Medulla oblongata (tissue), 1 donor: ENCODE measurements at regions not wholly inside any gene's neighbourhood (a gene's known extent, or its start where the extent isn't known, plus 50 kb on each side); places are given as distances from the start of the nearest gene placed in this dataset.
"Not testable (repeated sequence)": the region's sequence is repeated elsewhere in the genome, so short reads cannot be mapped to it uniquely, and the experiment has no call there.

Experiments used
- DNase-seq: peaks from one replicate; pipeline ENCODE4 v3.0.0-alpha.2; 2015; ENCODE audit errors: extremely low spot score

DNA sequence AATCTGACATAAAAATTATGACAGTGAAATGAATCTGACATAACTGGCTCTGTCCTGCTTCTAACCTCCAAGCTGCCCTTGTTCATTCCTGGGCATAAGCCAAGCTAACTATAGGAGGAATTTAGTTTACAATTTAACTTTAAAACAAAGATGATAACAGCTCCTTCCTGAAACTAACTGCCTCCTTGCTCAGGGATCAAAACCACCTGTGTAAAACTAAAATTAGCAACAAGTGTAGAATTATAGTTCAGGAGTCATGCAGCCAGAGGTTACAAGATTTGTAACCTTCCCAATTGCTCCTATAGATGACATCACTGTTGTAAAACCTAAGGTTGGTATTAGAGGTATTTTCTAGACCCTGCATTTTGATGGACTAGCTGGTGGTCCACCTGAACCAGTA lies 256.4 kb upstream of the POM121L12 start:
- DNase-seq, result no peak

- DNase-seq, result no peak
Observed at GRCh38 chr7:52777051-52777822, 258.2 kb upstream of the POM121L12 start.

DNA sequence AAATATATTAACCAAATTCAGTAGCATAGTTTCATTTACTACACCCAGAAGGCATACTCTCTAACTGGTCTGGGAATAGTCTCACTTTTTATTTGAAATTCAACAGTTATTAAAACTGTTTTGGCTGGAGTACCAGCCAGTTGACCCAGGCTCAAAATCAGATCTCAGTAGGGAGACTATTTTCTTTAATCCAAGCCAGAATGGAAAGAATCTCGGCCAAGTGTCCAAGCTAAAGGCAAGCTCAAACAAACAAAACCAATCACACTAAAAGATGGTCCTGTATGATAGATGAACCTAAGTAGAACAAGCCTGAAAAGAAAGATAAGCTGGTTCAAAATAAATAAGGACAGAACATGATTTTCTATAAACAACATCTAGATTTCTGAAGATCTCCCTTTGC lies 259.6 kb upstream of the POM121L12 start:
- no peak for DNase-seq

DNA sequence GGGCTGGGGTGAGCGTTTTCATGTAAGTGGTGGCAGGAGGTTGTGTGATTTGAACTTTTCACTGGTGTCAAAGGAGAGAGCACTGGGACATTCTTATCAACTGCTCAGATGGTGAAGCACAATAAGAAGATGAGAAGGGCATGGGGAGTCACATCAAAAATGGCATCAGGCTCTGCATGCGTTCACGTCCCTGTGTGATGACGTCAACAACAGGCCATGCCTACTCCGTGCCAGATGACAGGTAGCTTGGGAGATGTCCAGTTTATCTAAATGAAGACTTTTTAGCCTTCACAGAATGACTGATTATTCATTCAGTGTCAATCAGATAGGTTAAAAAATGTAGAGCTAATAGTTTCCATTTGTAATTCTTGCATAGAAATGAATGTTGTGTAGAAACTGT lies 264.3 kb upstream of the POM121L12 start:
- DNase-seq, result no peak

DNA sequence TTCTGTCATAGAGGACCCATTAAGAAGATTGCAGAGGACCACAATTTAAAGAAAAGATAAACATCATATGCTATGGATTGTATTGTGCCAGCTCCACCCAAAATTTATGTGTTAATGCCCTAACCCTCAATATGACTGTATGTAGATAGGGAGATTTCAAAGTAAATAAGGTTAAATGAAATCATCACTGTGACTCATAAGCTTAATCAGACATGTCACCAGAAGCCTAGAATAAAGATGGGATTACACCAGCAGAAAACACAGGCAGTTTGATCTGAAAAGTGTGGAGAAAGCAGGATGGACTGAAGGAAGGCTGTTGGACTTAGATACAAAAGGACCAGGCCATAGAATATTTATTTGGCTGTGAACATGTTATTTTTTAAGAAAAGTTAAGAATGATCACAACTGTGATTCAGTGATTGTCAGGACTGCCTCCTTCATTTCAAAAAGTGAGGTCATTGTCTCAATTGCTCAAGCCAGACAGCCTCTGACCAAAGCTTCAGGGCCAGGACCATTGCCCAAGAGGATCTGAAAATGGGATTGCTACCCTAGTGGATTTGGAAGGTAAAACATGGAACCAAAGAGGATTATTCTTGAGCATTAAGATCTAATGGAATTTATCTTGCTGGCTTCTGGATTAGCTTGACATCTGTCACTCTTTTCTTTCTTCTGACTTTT lies 270.8 kb upstream of the POM121L12 start:
- DNase-seq, result no peak

DNA sequence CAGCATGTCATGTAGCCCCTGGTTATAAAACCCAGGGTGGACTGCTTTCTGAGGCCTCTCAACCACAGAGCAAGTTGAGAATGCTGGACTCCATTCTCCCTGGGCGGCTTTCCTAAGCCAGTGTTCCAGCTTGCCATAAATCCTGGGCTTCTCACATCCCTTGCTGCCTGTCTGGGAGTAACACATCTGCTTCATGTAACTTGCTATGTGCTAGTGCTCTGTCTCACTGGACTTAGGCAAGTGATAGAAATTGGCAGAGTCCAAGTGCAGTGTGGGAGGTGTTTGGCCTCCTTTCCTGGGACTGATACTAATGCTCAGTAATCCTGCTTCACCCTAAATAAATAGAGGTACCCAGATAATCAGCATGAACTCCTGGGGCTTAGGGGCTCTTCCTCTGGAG lies 277.1 kb upstream of the POM121L12 start:
- DNase-seq, result no peak

DNA sequence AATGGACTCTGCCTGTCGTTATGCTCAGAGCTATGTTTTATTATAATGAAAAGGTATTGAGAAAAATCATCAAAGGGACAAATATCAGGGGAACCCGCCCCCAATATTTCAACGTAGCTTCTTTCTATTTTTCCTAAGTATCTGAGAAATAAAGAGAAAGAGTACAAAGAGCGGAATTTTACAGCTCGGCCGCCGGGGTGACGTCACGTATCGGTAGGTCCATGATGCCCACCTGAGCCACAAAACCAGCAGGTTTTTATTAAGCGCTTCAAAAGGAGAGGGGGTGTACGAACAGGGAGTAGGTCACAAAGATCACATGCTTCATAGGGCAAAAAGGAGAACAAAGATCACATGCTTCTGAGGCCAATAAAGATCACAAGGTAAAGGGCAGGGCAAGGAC lies 281.6 kb upstream of the POM121L12 start:
- DNase-seq, result no peak

DNA sequence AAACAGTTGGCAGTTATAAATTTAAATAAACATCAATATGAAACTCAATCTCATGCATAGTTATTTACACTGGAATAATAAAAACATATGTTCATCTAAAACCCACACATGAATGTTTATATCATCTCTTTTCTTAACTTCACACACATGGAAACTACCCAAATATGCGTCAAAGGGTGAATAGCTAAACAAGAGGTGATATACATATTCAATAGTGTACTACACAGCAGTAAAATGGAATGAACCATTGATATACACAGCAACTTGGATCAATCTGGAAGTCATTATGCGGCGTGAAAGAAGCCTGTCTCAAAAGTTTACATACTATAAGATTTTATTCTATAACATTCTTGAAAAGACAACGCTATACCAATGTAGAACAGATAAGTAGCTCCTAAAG lies 282.5 kb upstream of the POM121L12 start:
- no peak for DNase-seq

GRCh38 chr7:52749880-52750279 lies 285.6 kb upstream of the POM121L12 start:
- DNase-seq, result no peak

DNA sequence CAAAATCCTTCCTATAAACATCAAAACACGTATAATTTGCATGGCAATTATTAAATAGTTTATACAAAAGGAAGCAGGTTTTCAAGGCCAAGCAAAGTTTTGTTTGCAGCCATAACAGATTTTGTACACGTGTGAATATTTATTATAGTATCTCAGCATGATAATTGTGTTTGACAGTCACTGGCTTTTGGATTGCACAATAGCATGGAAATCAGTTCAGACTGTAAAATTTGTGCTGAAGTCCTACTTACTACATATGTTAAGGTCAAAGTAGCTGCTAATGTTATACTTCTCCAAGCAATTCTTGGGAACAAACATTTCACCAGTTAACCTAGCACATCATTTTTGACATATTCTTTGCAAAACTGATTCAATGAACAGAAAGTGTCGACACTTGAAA lies 287.6 kb upstream of the POM121L12 start:
- no peak for DNase-seq

GRCh38 chr7:52741670-52742290 lies 293.7 kb upstream of the POM121L12 start:
- DNase-seq, result no peak

GRCh38 chr7:52735656-52736055 lies 299.8 kb upstream of the POM121L12 start:
- DNase-seq, result no peak

DNA sequence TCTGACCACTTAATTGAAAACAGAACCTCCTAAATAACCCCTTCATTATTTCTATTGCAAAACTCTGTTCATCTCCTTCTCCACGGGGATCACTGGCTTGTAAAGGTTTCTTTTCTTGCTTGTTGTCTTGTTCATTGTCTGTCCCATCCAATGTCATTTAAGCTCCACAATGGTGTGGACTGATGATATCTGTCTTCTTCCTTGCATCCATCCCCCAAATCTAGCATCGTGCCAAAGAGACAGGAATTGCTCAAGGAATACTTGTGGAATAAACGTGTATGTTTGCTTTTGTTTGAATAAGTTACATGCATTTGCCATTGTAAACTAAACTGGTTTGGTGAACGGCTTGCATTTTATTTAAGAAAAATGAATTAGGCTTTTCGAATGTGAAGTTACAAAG lies 306.8 kb upstream of the POM121L12 start:
- DNase-seq, result not testable (repeated sequence)

DNA sequence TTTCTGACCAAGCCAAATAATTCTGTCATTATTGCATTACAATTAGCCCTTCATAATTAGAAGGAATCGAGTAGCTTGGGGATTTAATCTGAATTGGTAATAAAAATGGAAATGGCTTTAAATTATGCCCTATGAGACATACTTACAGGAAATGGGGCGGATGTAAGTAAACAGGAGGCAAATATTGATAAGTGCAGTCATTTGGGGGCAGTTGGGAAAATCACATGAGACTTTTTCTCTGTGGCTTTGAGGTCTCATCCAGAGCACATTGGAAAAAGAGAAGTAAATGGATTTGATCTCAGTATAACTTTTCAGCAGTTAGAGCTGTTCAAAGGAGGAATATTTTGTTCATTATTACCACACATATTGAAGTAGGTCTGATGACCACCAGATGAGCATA lies 307.8 kb upstream of the POM121L12 start:
- no peak for DNase-seq

GRCh38 chr7:52726986-52727385 lies 308.4 kb upstream of the POM121L12 start:
- DNase-seq, result no peak

DNA sequence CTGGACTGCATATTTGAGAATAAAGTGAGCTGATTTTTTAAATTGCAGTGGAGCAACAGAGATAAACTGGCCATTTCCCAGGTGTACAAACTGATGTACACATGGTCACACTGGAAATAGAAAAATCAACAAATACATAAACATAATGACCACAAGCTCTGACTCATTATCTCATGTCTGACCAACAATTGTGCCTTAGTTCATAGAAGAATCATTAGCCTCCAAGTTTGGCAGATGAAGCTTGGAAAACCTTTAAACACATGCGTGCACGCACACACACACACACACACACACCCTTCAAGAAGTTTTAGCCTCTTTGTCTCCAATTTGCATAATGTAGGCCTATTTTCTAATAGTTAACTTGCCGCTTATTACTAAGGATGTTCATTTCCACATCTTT lies 308.9 kb upstream of the POM121L12 start:
- no peak for DNase-seq

DNA sequence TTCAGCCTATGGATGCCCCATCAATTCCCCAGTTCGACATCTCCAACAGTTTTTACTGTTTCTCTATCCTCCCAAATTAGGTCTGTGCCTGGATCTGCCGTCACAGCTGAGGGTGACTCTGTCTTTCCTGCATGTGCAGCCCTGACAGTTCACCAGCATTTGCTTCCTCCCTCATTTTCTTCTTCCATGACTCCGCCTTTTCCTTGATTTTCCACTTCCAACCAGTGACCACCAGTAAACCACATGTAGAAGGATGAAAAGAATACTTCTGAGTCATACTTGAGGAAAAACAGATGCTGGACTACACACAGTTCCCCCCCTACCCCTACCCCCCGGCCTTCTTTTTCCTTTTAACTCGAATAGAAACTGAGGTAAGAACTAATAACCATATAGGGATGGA lies 311.8 kb upstream of the POM121L12 start:
- DNase-seq, result no peak

- DNase-seq, result no peak
Observed at GRCh38 chr7:52720856-52721255, 314.6 kb upstream of the POM121L12 start.

GRCh38 chr7:52719677-52720076 lies 315.8 kb upstream of the POM121L12 start:
- no peak for DNase-seq

- no peak for DNase-seq
Observed at GRCh38 chr7:52715701-52716100, 319.7 kb upstream of the POM121L12 start.

GRCh38 chr7:52712938-52713337 lies 322.5 kb upstream of the POM121L12 start:
- no peak for DNase-seq

- DNase-seq, result no peak
Observed at GRCh38 chr7:52711951-52712350, 323.5 kb upstream of the POM121L12 start.

- no peak for DNase-seq
Observed at GRCh38 chr7:52708846-52709245, 326.6 kb upstream of the POM121L12 start.
